HCT116 (cell line): ENCODE measurements at regions not wholly inside any gene's neighbourhood (a gene's known extent, or its start where the extent isn't known, plus 50 kb on each side); places are given as distances from the start of the nearest gene placed in this dataset.

Experiments
- ATAC-seq: fragments of 200-7000 bp; cut with Tn5 transposase; 2 replicates; pipeline ENCODE4 v1.9.1; 2020; ENCODE audit warnings: mild to moderate bottlenecking, moderate library complexity
- BruUV-seq: library from RNA; stranded (reverse); fragments of 400-500 nt; replicated peaks from 2 replicates; lab custom pipeline; 2021; lab: Mats Ljungman, UMichigan
- CTCF ChIA-PET: fragments of 300-600 bp; sonication (Branson Sonifier 250); formaldehyde crosslinking; loops from one replicate; lab custom pipeline; 2021; ENCODE audit warnings: antibody characterized with exemption; lab: Charles Lee
- POLR2A ChIA-PET: fragments of 300-600, 350-600 bp; sonication (Branson Sonifier 250); formaldehyde crosslinking; loops from one replicate; lab custom pipeline; 2021; ENCODE audit warnings: antibody characterized with exemption; lab: Charles Lee
- RAD21 ChIA-PET, 2 experiments: fragments of 300-600 bp; sonication (Branson Sonifier 250); formaldehyde crosslinking; loops; one replicate each; lab custom pipeline; 2023; ENCODE audit warnings: low total read pairs in 2 of 2; ENCODE audit not compliant: uncharacterized antibody in 2 of 2, unreplicated experiment in 2 of 2, low non-redundant PET in 1 of 2; lab: Charles Lee
- DNase-seq: peaks from one replicate; pipeline ENCODE4 v3.0.0-alpha.2; 2010; ENCODE audit warnings: low read depth, low spot score
- H2AFZ ChIP-seq: fragments of 200-600 bp; shearing (Covaris generic), sonication (generic); 2 replicates; pipeline ENCODE4 v1.6.1; 2017; ENCODE audit warnings: low read depth, mixed run types, mixed read lengths, antibody characterized with exemption, low read length; ENCODE audit not compliant: poor library complexity, severe bottlenecking
- H3K27ac ChIP-seq: 2 replicates; pipeline ENCODE4 v1.5.1; 2012; ENCODE audit warnings: low read depth, low read length
- H3K27me3 ChIP-seq: fragments of 200-600 bp; sonication (generic); 2 replicates; pipeline ENCODE4 v1.6.1; 2016; ENCODE audit warnings: mixed run types, low read length, mixed read lengths; ENCODE audit not compliant: insufficient read depth
- H3K36me3 ChIP-seq, 2 experiments: fragments of 200-500 bp in 1 of 2; fragments of 200-600 bp in 1 of 2; sonication (Bioruptor generic) in 1 of 2; sonication (generic) in 1 of 2; 2 replicates each; pipeline versions ENCODE4 v1.5.1 to v1.6.1; 2014 to 2016; ENCODE audit warnings: low read length in 2 of 2, inconsistent platforms in 1 of 2, mixed read lengths in 1 of 2, mixed run types in 1 of 2; ENCODE audit not compliant: insufficient read depth in 2 of 2, control insufficient read depth in 1 of 2
- H3K4me1 ChIP-seq, 2 experiments: fragments of 200-600 bp in 1 of 2; sonication (generic) in 1 of 2; 2 replicates each; pipeline versions ENCODE4 v1.5.1 to v1.6.1; 2012 to 2017; ENCODE audit warnings: low read length in 2 of 2, inconsistent platforms in 1 of 2, mild to moderate bottlenecking in 1 of 2, mixed read lengths in 1 of 2, mixed run types in 1 of 2, moderate library complexity in 1 of 2; ENCODE audit not compliant: insufficient read depth in 2 of 2, control insufficient read depth in 1 of 2
- H3K4me2 ChIP-seq: fragments of 200-600 bp; sonication (generic); 2 replicates; pipeline ENCODE4 v1.6.1; 2017; ENCODE audit warnings: mixed run types, low read length, mixed read lengths
- H3K4me3 ChIP-seq, 2 experiments: fragments of 200-600 bp in 1 of 2; sonication (generic) in 1 of 2; replicated peaks in 1 of 2; 2 replicates each; pipeline ENCODE4 v1.5.1; 2011 to 2016; ENCODE audit warnings: low read length in 2 of 2, control low read depth in 1 of 2, low read depth in 1 of 2, mild to moderate bottlenecking in 1 of 2, mixed read lengths in 1 of 2, mixed run types in 1 of 2
- H3K79me2 ChIP-seq: fragments of 200-600 bp; sonication (generic); 2 replicates; pipeline ENCODE4 v1.6.1; 2017; ENCODE audit warnings: mild to moderate bottlenecking, mixed run types, low read length, moderate library complexity, mixed read lengths; ENCODE audit not compliant: insufficient read depth
- H3K9ac ChIP-seq: fragments of 200-600 bp; sonication (generic); 2 replicates; pipeline ENCODE4 v1.6.1; 2016; ENCODE audit warnings: low read length, mixed read lengths
- H3K9me2 ChIP-seq: fragments of 200-600 bp; sonication (generic), shearing (Covaris generic); 2 replicates; pipeline ENCODE4 v1.6.1; 2017; ENCODE audit warnings: mixed run types, mild to moderate bottlenecking, moderate library complexity; ENCODE audit not compliant: insufficient read depth
- H3K9me3 ChIP-seq, 2 experiments: fragments of 200-500 bp in 1 of 2; fragments of 200-600 bp in 1 of 2; sonication (Bioruptor generic) in 1 of 2; sonication (generic) in 1 of 2; 2 replicates each; pipeline ENCODE4 v1.6.1; 2014 to 2017; ENCODE audit warnings: low read length in 2 of 2, mixed read lengths in 2 of 2, inconsistent platforms in 1 of 2, low read depth in 1 of 2, mild to moderate bottlenecking in 1 of 2, mixed run types in 1 of 2, moderate library complexity in 1 of 2; ENCODE audit not compliant: control insufficient read depth in 1 of 2, insufficient read depth in 1 of 2
- H4K20me1 ChIP-seq: fragments of 200-600 bp; sonication (generic), shearing (Covaris generic); 2 replicates; pipeline ENCODE4 v1.6.1; 2017; ENCODE audit warnings: mixed run types, mild to moderate bottlenecking, moderate library complexity; ENCODE audit not compliant: insufficient read depth
- CBX3 ChIP-seq: IDR thresholded peaks from 2 replicates; pipeline ENCODE4 v1.6.1; 2012; ENCODE audit warnings: low read depth
- CEBPB ChIP-seq: IDR thresholded peaks from 2 replicates; pipeline ENCODE4 v1.6.1; 2012; ENCODE audit warnings: low read depth
- ELF1 ChIP-seq: IDR thresholded peaks from 2 replicates; pipeline ENCODE4 v1.6.1; 2012; ENCODE audit warnings: low read depth, borderline replicate concordance
- EZH2 ChIP-seq: fragments of 200-600 bp; sonication (generic); IDR thresholded peaks from 2 replicates; pipeline ENCODE4 v1.6.1; 2017; ENCODE audit warnings: antibody characterized with exemption, mixed run types
- EZH2phosphoT487 ChIP-seq: fragments of 200-600 bp; IDR thresholded peaks from 2 replicates; pipeline ENCODE4 v1.6.1; 2018; ENCODE audit warnings: antibody characterized with exemption, borderline replicate concordance
- FOSL1 ChIP-seq: IDR thresholded peaks from 2 replicates; pipeline ENCODE4 v1.6.1; 2012; ENCODE audit warnings: low read depth
- JUND ChIP-seq: IDR thresholded peaks from 2 replicates; pipeline ENCODE4 v1.6.1; 2012
- POLR2A ChIP-seq: IDR thresholded peaks from 2 replicates; pipeline ENCODE4 v1.7.0; 2011; ENCODE audit warnings: borderline replicate concordance; ENCODE audit not compliant: insufficient read depth, insufficient read length; ENCODE audit errors: extremely low read depth
- POLR2AphosphoS5 ChIP-seq: IDR thresholded peaks from 2 replicates; pipeline ENCODE4 v1.6.1; 2011; ENCODE audit warnings: mild to moderate bottlenecking, low read depth, low read length, moderate library complexity
- SIN3A ChIP-seq: IDR thresholded peaks from 2 replicates; pipeline ENCODE4 v1.6.1; 2012; ENCODE audit warnings: low read depth
- SRF ChIP-seq: IDR thresholded peaks from 2 replicates; pipeline ENCODE4 v1.6.1; 2012; ENCODE audit warnings: low read depth
- TCF7L2 ChIP-seq: IDR thresholded peaks from 2 replicates; pipeline ENCODE4 v1.7.0; 2011; ENCODE audit warnings: borderline replicate concordance, inconsistent platforms; ENCODE audit not compliant: insufficient read depth, insufficient read length; ENCODE audit errors: extremely low read depth
- YY1 ChIP-seq: IDR thresholded peaks from 2 replicates; pipeline ENCODE4 v1.6.1; 2011; ENCODE audit warnings: low read length, low read depth, moderate library complexity, mild to moderate bottlenecking; ENCODE audit not compliant: insufficient replicate concordance; ENCODE audit errors: extremely low read depth
- ZFX ChIP-seq: fragments of 450-650 bp; IDR thresholded peaks from 2 replicates; pipeline ENCODE4 v1.6.1; 2017
- intact Hi-C: fragments of 100-400 bp; cut with micrococcal nuclease; formaldehyde crosslinking; loops from 2 replicates; pipeline ENCODE4 v1.10.0; 2022
- TF ChIP-seq, protein P1 (sequence below), 3 experiments: fragments of 200-600 bp in 1 of 3; sonication (generic) in 1 of 3; IDR thresholded peaks in 2 of 3; conservative IDR thresholded peaks in 1 of 3; 2 replicates each; pipeline ENCODE4 v1.5.1; 2012 to 2017; ENCODE audit warnings: low read depth in 2 of 3, low read length in 2 of 3, antibody characterized with exemption in 1 of 3, borderline replicate concordance in 1 of 3, control low read depth in 1 of 3, mild to moderate bottlenecking in 1 of 3, mixed read lengths in 1 of 3, mixed run types in 1 of 3, moderate library complexity in 1 of 3; ENCODE audit not compliant: insufficient read depth in 1 of 3
- TF ChIP-seq, protein P2 (sequence below): IDR thresholded peaks from 2 replicates; pipeline ENCODE4 v1.6.1; 2012; ENCODE audit warnings: low read depth
- TF ChIP-seq, protein P3 (sequence below): IDR thresholded peaks from 2 replicates; pipeline ENCODE4 v1.6.1; 2012
- TF ChIP-seq, protein P4 (sequence below): IDR thresholded peaks from 2 replicates; pipeline ENCODE4 v1.6.1; 2012

DNA sequence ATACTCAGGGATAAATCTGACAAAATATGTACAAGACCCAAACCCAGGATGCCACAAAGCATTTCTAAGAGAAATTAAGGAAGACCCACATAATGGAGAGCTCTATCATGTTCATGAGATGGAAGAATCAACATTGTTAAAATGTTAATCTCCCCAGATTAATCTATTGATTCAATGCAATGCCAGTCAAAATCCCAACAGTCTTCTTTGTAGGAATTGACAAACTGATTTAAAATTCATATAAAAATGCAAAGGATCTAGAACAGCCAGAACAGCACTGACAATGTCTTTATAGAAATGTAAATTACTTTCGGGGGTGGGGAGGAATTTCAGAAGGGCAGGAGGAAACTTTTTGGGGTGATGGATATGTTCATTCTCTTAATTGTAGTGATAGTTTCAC is 281.6 kb upstream of the SEMA6A start:
- Histone ChIP-seq H3K9me2 (no peaks in the 10 kb centered on the region), H3K36me3 (no peaks in the 10 kb centered on the region), H3K4me1 (no peaks in the 10 kb centered on the region), H3K4me2 (no peak overlapping the region), H3K9me3 (no peaks in the 10 kb centered on the region), H3K27me3 (no peaks in the 10 kb centered on the region), H2AFZ (no peak overlapping the region), H3K27ac (no peak overlapping the region), H3K79me2 (no peaks in the 10 kb centered on the region), H3K4me3 (no peak overlapping the region), H4K20me1 (no peaks in the 10 kb centered on the region), H3K9ac (no peak overlapping the region)
- RAD21 ChIA-PET: no interaction called here
- CTCF ChIA-PET: no interaction called here
- no TSS peak for BruUV-seq
- POLR2A ChIA-PET: no interaction called here
- ATAC-seq (no peak), DNase-seq (no peak)
- TF ChIP-seq TCF7L2 (no peak), JUND (no peak), CEBPB (no peak), FOSL1 (no peak)
- TF ChIP-seq, protein P1, sequence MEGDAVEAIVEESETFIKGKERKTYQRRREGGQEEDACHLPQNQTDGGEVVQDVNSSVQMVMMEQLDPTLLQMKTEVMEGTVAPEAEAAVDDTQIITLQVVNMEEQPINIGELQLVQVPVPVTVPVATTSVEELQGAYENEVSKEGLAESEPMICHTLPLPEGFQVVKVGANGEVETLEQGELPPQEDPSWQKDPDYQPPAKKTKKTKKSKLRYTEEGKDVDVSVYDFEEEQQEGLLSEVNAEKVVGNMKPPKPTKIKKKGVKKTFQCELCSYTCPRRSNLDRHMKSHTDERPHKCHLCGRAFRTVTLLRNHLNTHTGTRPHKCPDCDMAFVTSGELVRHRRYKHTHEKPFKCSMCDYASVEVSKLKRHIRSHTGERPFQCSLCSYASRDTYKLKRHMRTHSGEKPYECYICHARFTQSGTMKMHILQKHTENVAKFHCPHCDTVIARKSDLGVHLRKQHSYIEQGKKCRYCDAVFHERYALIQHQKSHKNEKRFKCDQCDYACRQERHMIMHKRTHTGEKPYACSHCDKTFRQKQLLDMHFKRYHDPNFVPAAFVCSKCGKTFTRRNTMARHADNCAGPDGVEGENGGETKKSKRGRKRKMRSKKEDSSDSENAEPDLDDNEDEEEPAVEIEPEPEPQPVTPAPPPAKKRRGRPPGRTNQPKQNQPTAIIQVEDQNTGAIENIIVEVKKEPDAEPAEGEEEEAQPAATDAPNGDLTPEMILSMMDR (IDR thresholded peaks at IDR 0.05 in 2 of 3, conservative IDR thresholded peaks at IDR 0.05 in 1 of 3; ENCODE audit: borderline replicate concordance in 1 of 3, insufficient read depth in 1 of 3, low read depth in 2 of 3, low read length in 2 of 3): no peak
- intact Hi-C loops: no loop called here

DNA sequence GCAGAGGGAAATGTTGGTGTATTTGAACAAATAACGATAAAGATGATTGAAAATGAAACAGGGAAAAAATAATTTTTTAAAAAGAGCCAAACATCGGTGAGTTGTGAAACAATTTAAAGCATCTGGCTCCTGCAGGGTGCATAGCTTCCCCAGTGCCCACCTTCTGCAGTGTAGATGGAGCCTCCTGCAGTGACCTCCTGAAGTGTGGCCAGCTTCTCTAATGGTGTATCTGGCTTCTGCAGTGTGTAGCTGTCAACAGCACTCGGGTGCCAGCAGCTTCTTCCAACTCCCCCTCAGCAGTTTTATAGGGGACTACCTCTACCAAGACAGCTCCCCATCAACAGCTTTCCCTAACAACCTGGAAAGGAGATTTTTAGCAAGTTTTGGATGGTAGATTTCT is 279.4 kb upstream of the SEMA6A start:
- CTCF ChIA-PET: no interaction called here
- no peak for ATAC-seq
- no TSS peak for BruUV-seq
- TF ChIP-seq CBX3 (no peak), SRF (no peak), ELF1 (no peak), POLR2AphosphoS5 (no peak), ZFX (no peak), SIN3A (no peak), EZH2 (no peak), POLR2A (no peak), FOSL1 (no peak), EZH2phosphoT487 (no peak), YY1 (no peak)
- TF ChIP-seq, protein P2, sequence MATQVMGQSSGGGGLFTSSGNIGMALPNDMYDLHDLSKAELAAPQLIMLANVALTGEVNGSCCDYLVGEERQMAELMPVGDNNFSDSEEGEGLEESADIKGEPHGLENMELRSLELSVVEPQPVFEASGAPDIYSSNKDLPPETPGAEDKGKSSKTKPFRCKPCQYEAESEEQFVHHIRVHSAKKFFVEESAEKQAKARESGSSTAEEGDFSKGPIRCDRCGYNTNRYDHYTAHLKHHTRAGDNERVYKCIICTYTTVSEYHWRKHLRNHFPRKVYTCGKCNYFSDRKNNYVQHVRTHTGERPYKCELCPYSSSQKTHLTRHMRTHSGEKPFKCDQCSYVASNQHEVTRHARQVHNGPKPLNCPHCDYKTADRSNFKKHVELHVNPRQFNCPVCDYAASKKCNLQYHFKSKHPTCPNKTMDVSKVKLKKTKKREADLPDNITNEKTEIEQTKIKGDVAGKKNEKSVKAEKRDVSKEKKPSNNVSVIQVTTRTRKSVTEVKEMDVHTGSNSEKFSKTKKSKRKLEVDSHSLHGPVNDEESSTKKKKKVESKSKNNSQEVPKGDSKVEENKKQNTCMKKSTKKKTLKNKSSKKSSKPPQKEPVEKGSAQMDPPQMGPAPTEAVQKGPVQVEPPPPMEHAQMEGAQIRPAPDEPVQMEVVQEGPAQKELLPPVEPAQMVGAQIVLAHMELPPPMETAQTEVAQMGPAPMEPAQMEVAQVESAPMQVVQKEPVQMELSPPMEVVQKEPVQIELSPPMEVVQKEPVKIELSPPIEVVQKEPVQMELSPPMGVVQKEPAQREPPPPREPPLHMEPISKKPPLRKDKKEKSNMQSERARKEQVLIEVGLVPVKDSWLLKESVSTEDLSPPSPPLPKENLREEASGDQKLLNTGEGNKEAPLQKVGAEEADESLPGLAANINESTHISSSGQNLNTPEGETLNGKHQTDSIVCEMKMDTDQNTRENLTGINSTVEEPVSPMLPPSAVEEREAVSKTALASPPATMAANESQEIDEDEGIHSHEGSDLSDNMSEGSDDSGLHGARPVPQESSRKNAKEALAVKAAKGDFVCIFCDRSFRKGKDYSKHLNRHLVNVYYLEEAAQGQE: no peak
- TF ChIP-seq, protein P3, sequence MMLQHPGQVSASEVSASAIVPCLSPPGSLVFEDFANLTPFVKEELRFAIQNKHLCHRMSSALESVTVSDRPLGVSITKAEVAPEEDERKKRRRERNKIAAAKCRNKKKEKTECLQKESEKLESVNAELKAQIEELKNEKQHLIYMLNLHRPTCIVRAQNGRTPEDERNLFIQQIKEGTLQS: no peak
- TF ChIP-seq, protein P4, sequence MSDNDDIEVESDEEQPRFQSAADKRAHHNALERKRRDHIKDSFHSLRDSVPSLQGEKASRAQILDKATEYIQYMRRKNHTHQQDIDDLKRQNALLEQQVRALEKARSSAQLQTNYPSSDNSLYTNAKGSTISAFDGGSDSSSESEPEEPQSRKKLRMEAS: no peak
- TF ChIP-seq, all 23 proteins: peak for 0
- ChIA-PET POLR2A (interaction anchor here (0.6 kb wide), 1 partner anchor 20 kb away, joined by 3 read pairs; no protein-coding TSS in a partner anchor), RAD21 (no interaction called here)
- intact Hi-C loops: no loop called here
- Histone ChIP-seq H3K79me2 (no peaks in the 10 kb centered on the region), H2AFZ (no peak overlapping the region), H3K4me1 (no peaks in the 10 kb centered on the region), H3K4me2 (no peak overlapping the region), H3K36me3 (no peaks in the 10 kb centered on the region), H4K20me1 (no peaks in the 10 kb centered on the region), H3K27ac (no peak overlapping the region), H3K27me3 (no peaks in the 10 kb centered on the region), H3K9me2 (no peaks in the 10 kb centered on the region), H3K4me3 (no peak overlapping the region), H3K9ac (no peak overlapping the region), H3K9me3 (no peaks in the 10 kb centered on the region)
- DNase-seq: no peak
